ENCODE measurements at regions not wholly inside any gene's neighbourhood (a gene's known extent, or its start where the extent isn't known, plus 50 kb on each side); places are given as distances from the start of the nearest gene placed in this dataset.
"Not testable (repeated sequence)": the region's sequence is repeated elsewhere in the genome, so short reads cannot be mapped to it uniquely, and the experiment has no call there.

GRCh38 chr2:110285002-110285401 is 72.7 kb upstream of the MTLN start:
- DNase-seq (ENCODE audit: low spot score in 2 of 2); H3K4me3 ChIP-seq (ENCODE audit: low read depth, poor library complexity, severe bottlenecking); intact Hi-C loops (cut with DNase I; ENCODE audit: low total_unique reads): not testable (repeated sequence)
- WGBS, 2 donors = no CpG with 5 or more reads among the region's 8 CpGs

DNA sequence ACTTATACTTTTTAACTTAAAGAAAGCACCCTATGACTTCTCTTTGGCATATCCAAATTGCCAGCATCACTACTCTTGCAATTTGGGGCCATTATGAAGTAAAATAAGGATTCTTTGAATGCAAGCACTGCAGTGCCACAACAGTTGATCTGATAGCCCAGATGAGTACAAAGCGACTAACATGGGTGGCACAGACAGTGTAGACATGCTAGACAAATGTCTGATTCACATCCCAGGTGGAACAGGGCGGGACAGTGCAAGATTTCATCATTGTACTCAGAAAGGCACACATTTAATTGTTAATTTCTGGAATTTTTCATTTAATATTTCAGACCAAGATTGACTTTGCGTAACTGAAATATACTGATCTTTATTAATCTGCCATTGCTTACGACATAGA is 68.5 kb upstream of the MTLN start:
- WGBS, 2 donors = 89 to 92% methylated on average over 2 of the region's 4 CpGs
- DNase-seq (ENCODE audit: low spot score in 2 of 2); H3K4me3 ChIP-seq (ENCODE audit: low read depth, poor library complexity, severe bottlenecking); intact Hi-C loops (cut with DNase I; ENCODE audit: low total_unique reads): not testable (repeated sequence)

DNA sequence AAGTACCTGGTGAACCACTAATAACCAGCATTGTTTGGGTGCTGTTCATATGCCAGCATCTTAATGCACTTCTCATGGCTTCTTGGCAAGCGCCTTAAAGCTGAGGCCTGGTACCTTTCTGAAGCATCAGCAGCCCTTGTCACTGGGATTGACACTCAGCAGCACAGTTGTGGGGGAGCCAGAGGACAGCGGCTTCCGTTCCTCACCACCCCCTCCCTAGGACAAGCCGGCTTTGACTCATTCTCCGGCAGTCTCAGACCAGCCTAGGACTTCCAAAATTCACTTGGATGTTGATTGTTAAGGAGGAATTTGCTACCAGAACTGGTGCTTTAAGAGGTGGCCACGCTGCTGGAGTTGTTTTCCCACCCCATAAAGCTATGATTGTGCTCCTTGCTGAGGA is 64.7 kb upstream of the MTLN start:
- intact Hi-C loops (cut with DNase I; ENCODE audit: low total_unique reads); H3K4me3 ChIP-seq (ENCODE audit: low read depth, poor library complexity, severe bottlenecking); DNase-seq (ENCODE audit: low spot score in 2 of 2): not testable (repeated sequence)
- no CpG with 5 or more reads among the region's 6 CpGs for WGBS, 2 donors

DNA sequence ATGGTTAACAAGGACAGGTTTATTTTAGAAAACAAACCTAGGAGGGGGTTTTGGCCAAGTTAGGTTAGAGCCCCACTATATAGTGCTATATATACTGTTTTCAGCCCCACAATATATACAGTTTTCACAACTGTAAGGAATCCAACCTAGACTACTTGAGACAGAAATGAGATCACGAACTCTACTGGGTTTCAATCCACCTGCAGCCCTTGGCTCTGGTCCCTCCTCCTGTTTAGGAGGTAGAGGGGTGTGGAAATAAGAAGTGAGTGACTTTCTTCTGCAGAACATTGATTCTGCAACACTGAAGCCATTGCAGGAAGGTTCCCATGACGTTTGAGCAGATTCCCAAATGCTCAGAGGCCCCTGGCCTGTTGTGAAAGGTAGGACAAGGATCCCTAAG is 63.7 kb upstream of the MTLN start:
- intact Hi-C loops (cut with DNase I; ENCODE audit: low total_unique reads); DNase-seq (ENCODE audit: low spot score in 2 of 2); H3K4me3 ChIP-seq (ENCODE audit: low read depth, poor library complexity, severe bottlenecking): not testable (repeated sequence)
- 57 to 92% methylated on average over 1 of the region's 2 CpGs for WGBS, 2 donors

GRCh38 chr2:110269674-110270073 is 57.3 kb upstream of the MTLN start:
- 91 to 93% methylated on average over 6 of the region's 9 CpGs for WGBS, 2 donors
- intact Hi-C loops (cut with DNase I; ENCODE audit: low total_unique reads); DNase-seq (ENCODE audit: low spot score in 2 of 2); H3K4me3 ChIP-seq (ENCODE audit: low read depth, poor library complexity, severe bottlenecking): not testable (repeated sequence)

DNA sequence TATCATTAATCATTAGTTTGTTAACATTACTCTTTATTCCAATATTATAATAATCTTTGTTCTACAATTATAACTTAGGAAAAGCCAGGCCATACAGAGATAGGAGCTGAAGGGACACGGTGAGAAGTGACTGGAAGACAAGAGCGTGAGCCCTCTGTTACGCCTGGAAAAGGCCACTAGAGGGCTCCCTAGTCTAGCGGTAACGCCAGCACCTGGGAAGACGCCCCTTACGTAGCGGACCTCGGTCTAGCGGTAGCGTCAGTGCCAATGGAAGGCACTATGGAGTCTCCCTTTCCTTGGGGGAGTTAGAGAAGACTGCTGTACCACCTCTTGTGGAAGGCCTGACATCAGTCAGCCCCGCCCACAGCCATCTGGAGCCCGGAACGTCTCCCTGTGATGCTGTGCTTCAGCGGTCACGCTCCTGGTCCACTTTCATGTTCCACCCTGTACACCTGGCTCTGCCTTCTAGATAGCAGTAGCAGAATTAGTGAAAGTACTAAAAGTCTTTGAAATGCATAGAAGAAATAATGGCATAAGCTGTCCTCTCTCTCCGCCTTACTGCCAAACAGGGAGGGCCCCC is 55.6 kb upstream of the MTLN start:
- intact Hi-C loops (cut with DNase I; ENCODE audit: low total_unique reads); H3K4me3 ChIP-seq (ENCODE audit: low read depth, poor library complexity, severe bottlenecking): not testable (repeated sequence)
- DNase-seq (ENCODE audit: low spot score in 2 of 2) = peak in 1 of 2 donors; percentile 28
- 100% methylated on average over 1 of the region's 17 CpGs; no CpG with 5 or more reads in 1 of the 2 donors for WGBS, 2 donors

DNA sequence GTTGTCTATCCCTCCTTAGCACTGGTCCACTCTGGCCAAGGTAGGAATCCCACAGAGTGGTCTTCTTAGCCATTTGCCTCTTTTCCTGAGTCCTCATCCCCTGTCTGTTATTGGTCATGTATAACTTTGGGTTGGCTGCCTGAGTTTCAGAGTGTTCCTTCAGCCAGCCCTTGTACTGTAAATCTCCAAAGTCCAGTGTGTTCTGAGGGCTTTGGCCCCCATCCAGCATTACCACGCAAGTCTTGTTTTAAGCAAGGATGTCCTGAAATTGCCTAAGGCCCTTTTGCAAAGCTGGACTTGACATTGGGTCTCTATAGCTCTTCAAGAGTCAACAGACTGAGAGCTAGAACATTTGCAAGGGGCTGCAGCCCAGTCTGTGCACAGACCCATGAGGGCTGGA is 52.5 kb upstream of the MTLN start:
- H3K4me3 ChIP-seq (ENCODE audit: low read depth, poor library complexity, severe bottlenecking); DNase-seq (ENCODE audit: low spot score in 2 of 2); intact Hi-C loops (cut with DNase I; ENCODE audit: low total_unique reads): not testable (repeated sequence)
- WGBS, 2 donors = no CpG with 5 or more reads among the region's 1 CpG

DNA sequence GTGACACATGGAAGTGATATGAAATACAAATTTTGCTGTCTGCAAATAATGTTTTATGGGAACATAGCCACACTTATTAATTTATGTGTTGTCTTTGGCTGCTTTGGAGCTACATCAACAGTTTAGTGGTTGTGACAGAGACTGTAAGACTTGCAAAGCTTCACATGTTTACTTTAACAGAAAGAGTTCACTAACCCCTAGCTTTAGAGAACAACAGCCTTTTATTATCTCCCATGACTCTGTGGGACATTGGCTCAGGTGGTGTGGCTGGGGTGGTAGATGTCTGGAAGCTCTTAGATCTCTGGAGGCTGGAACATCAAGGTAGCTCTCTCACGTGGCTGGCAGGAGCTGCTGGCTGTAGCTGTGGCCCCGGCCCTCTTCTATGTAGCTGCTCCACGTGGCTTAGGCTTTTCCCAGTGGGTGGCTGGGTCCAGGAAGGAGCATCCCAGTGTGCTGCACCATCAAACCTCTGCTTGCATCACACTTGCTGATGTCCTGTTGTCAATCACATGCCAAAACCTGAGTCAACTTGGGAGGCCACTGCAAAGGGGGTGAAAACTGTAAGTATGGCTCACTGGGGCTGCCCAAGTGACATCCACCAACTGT is 51.8 kb upstream of the MTLN start:
- H3K4me3 ChIP-seq (ENCODE audit: low read depth, poor library complexity, severe bottlenecking); intact Hi-C loops (cut with DNase I; ENCODE audit: low total_unique reads); DNase-seq (ENCODE audit: low spot score in 2 of 2): not testable (repeated sequence)
- WGBS, 2 donors = no CpG with 5 or more reads among the region's 3 CpGs

DNA sequence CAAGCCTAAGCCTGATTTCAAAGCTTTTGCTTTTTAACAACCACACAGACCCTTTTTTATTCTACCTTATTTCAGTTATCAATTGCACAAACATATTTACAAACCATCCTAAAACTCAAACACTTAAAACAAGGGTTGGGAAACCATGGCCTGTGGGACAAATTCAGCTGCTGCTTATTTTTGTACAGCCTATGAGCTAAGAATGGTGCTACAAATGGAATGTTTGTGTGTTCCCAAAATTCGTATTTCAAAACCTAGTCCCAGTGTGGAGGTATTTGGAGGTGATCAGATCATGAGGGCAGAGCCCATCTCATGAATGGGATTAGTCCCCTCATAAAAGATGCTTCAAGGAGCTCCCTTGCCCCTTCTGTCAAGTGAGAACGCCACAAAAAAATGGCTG is 51.1 kb upstream of the MTLN start:
- DNase-seq (ENCODE audit: low spot score in 2 of 2); intact Hi-C loops (cut with DNase I; ENCODE audit: low total_unique reads); H3K4me3 ChIP-seq (ENCODE audit: low read depth, poor library complexity, severe bottlenecking): not testable (repeated sequence)
- 67 to 80% methylated on average over 1 of the region's 2 CpGs for WGBS, 2 donors

Small RNAs in the stretch of these regions (microRNA-seq; reads per million reads assigned to microRNA genes)
- 0 reads per million in 2 donors for gene MIR4436B2 (ENCODE audit: borderline number of aligned reads in 1 of 2, borderline replicate concordance in 2 of 2)

Data from lower leg skin (tissue), 4 donors.